OCI-M2 (cell line): ENCODE measurements at regions not wholly inside any gene's neighbourhood (a gene's known extent, or its start where the extent isn't known, plus 50 kb on each side); places are given as distances from the start of the nearest gene placed in this dataset.

Experiments used
- DNase-seq: peaks from one replicate; lab custom pipeline; 2025; ENCODE audit not compliant: unreplicated experiment; lab: John Stamatoyannopoulos, UW

- DNase-seq = peak; percentile 62
Measured at GRCh38 chr6:25035512-25036435, 100.0 kb upstream of the RIPOR2 start.

- DNase-seq = no peak
Measured at GRCh38 chr6:25036461-25036860, 100.7 kb upstream of the RIPOR2 start.

- no peak for DNase-seq
Measured at GRCh38 chr6:25038300-25038699, 102.5 kb upstream of the RIPOR2 start.

- no peak for DNase-seq
Measured at GRCh38 chr6:25038999-25039398, 103.2 kb upstream of the RIPOR2 start.

GRCh38 chr6:25041485-25042035 is 105.8 kb upstream of the RIPOR2 start:
- no peak for DNase-seq

- DNase-seq = no peak
Measured at GRCh38 chr6:25042036-25042521, 106.3 kb upstream of the RIPOR2 start.

- no peak for DNase-seq
Measured at GRCh38 chr6:25042536-25042935, 106.8 kb upstream of the RIPOR2 start.

- DNase-seq = no peak
Measured at GRCh38 chr6:25042984-25043725, 107.4 kb upstream of the RIPOR2 start.

- no peak for DNase-seq
Measured at GRCh38 chr6:25043892-25044291, 108.1 kb upstream of the RIPOR2 start.

- no peak for DNase-seq
Measured at GRCh38 chr6:25046942-25047341, 111.2 kb upstream of the RIPOR2 start.

- DNase-seq = no peak
Measured at GRCh38 chr6:25050356-25050755, 114.6 kb upstream of the RIPOR2 start.

GRCh38 chr6:25051083-25051482 is 115.3 kb upstream of the RIPOR2 start:
- DNase-seq = no peak

GRCh38 chr6:25052181-25052580 is 116.4 kb upstream of the RIPOR2 start:
- no peak for DNase-seq

GRCh38 chr6:25053875-25054371 is 118.2 kb upstream of the RIPOR2 start:
- no peak for DNase-seq

- no peak for DNase-seq
Measured at GRCh38 chr6:25054469-25054868, 118.7 kb upstream of the RIPOR2 start.

- DNase-seq = no peak
Measured at GRCh38 chr6:25056130-25056529, 120.4 kb upstream of the RIPOR2 start.

- no peak for DNase-seq
Measured at GRCh38 chr6:25057111-25057905, 121.5 kb upstream of the RIPOR2 start.

GRCh38 chr6:25058441-25058840 is 122.7 kb upstream of the RIPOR2 start:
- DNase-seq = no peak

GRCh38 chr6:25058941-25059340 is 123.2 kb upstream of the RIPOR2 start:
- no peak for DNase-seq

GRCh38 chr6:25060522-25060921 is 124.8 kb upstream of the RIPOR2 start:
- DNase-seq = no peak
